ENCODE measurements at regions not wholly inside any gene's neighbourhood (a gene's known extent, or its start where the extent isn't known, plus 50 kb on each side); places are given as distances from the start of the nearest gene placed in this dataset.

DNA sequence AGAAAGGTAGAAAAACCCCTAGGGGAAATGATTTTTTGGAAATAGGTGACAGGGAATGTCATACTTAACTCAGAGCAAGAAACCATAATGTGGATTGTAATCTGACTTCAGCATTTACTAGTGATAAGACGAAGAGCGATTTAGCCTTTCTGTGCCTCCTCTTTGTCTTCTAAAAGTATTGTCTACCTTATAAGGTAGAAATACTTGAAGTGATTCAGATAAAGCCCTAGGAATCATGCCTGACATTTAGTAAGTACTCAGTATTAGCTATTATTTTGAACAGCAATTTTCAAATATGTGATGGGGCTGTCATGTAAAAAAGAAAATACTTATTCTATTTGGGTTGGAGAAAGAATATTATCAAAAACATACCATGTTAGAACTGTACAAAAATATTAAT lies 525.9 kb upstream of the EYS start:
- TF ChIP-seq TAF1 (IDR thresholded peaks at IDR 0.05; ENCODE audit: borderline replicate concordance, insufficient read depth, low read length) (no peak), POLR2AphosphoS5 (IDR thresholded peaks at IDR 0.05; ENCODE audit: low read depth, low read length) (no peak), FOXP2 (optimal IDR thresholded peaks at IDR 0.05; ENCODE audit: borderline replicate concordance, extremely low read depth, extremely low read length, insufficient read depth) (no peak), SIN3A (IDR thresholded peaks at IDR 0.05; ENCODE audit: borderline replicate concordance, insufficient read depth, low read length) (no peak)
- TF ChIP-seq, protein P1, sequence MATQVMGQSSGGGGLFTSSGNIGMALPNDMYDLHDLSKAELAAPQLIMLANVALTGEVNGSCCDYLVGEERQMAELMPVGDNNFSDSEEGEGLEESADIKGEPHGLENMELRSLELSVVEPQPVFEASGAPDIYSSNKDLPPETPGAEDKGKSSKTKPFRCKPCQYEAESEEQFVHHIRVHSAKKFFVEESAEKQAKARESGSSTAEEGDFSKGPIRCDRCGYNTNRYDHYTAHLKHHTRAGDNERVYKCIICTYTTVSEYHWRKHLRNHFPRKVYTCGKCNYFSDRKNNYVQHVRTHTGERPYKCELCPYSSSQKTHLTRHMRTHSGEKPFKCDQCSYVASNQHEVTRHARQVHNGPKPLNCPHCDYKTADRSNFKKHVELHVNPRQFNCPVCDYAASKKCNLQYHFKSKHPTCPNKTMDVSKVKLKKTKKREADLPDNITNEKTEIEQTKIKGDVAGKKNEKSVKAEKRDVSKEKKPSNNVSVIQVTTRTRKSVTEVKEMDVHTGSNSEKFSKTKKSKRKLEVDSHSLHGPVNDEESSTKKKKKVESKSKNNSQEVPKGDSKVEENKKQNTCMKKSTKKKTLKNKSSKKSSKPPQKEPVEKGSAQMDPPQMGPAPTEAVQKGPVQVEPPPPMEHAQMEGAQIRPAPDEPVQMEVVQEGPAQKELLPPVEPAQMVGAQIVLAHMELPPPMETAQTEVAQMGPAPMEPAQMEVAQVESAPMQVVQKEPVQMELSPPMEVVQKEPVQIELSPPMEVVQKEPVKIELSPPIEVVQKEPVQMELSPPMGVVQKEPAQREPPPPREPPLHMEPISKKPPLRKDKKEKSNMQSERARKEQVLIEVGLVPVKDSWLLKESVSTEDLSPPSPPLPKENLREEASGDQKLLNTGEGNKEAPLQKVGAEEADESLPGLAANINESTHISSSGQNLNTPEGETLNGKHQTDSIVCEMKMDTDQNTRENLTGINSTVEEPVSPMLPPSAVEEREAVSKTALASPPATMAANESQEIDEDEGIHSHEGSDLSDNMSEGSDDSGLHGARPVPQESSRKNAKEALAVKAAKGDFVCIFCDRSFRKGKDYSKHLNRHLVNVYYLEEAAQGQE (IDR thresholded peaks at IDR 0.05; ENCODE audit: insufficient read depth in 1 of 2, low read depth in 2 of 2, low read length in 2 of 2): no peak

DNA sequence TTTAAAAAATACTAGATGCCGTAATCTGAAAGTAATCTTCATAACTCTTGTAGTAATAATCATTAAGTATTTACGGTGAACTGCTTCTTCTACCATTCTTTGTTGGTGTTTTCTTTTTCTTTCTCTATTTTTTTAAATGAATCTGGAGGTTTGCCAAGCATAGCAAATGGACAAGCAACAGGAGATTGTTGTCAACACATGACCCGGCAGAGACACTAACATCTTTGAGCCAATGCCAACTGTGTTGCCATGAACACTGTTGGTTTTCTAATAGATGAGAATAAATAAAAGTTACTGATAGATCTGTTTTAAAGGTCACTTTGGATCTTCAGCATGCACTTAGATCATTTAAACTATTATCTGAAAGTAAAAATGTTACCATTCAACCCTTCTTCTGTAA lies 523.6 kb upstream of the EYS start:
- TF ChIP-seq SIN3A (IDR thresholded peaks at IDR 0.05; ENCODE audit: borderline replicate concordance, insufficient read depth, low read length) (no peak), FOXP2 (optimal IDR thresholded peaks at IDR 0.05; ENCODE audit: borderline replicate concordance, extremely low read depth, extremely low read length, insufficient read depth) (no peak), TAF1 (IDR thresholded peaks at IDR 0.05; ENCODE audit: borderline replicate concordance, insufficient read depth, low read length) (no peak), POLR2AphosphoS5 (IDR thresholded peaks at IDR 0.05; ENCODE audit: low read depth, low read length) (no peak)
- TF ChIP-seq, protein P1 (IDR thresholded peaks at IDR 0.05; ENCODE audit: insufficient read depth in 1 of 2, low read depth in 2 of 2, low read length in 2 of 2): no peak

DNA sequence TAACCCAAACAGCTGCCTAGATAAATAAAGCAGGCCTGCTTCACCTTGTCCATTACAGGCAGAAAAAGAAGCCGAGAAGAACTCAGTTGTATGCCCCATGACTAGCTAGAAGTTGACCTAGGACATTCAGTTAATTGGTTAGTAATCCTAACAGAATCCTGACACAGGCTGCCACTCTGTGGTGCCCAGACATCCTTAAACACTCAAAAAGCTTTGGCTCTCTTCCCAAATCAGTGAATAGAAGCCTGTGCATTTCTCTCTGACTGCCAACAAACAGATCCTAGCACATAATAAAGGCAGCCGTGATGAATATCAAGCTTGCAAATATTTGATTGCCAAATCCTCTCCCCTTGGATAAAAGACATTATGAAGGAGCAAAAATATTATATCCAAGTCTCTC lies 519.1 kb upstream of the EYS start:
- TF ChIP-seq POLR2AphosphoS5 (IDR thresholded peaks at IDR 0.05; ENCODE audit: low read depth, low read length) (no peak), FOXP2 (optimal IDR thresholded peaks at IDR 0.05; ENCODE audit: borderline replicate concordance, extremely low read depth, extremely low read length, insufficient read depth) (no peak), SIN3A (IDR thresholded peaks at IDR 0.05; ENCODE audit: borderline replicate concordance, insufficient read depth, low read length) (no peak), TAF1 (IDR thresholded peaks at IDR 0.05; ENCODE audit: borderline replicate concordance, insufficient read depth, low read length) (no peak)
- TF ChIP-seq, protein P1 (IDR thresholded peaks at IDR 0.05; ENCODE audit: insufficient read depth in 1 of 2, low read depth in 2 of 2, low read length in 2 of 2): no peak

DNA sequence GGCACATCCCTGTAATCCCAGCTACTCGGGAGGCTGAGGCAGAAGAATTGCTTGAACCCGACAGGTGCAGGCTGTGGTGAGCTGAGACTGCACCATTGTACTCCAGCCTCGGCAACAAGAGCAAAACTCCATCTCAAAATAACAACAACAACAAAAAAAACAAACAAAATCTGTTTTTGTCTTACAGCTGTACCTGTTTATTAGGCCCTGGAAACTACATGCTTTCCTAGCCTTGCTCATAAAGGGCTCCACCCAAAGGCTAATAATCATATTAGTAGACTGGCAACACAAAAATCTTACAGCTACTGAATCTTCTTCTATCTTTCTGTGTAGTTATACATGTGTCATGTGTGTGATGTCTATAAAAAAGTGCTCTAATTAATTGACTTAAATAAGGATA lies 503.9 kb upstream of the EYS start:
- TF ChIP-seq SIN3A (IDR thresholded peaks at IDR 0.05; ENCODE audit: borderline replicate concordance, insufficient read depth, low read length): no peak
- TF ChIP-seq, protein P1 (IDR thresholded peaks at IDR 0.05; ENCODE audit: insufficient read depth in 1 of 2, low read depth in 2 of 2, low read length in 2 of 2): no peak
- TF ChIP-seq FOXP2 (optimal IDR thresholded peaks at IDR 0.05; ENCODE audit: borderline replicate concordance, extremely low read depth, extremely low read length, insufficient read depth): no peak
- TF ChIP-seq POLR2AphosphoS5 (IDR thresholded peaks at IDR 0.05; ENCODE audit: low read depth, low read length): no peak
- TF ChIP-seq TAF1 (IDR thresholded peaks at IDR 0.05; ENCODE audit: borderline replicate concordance, insufficient read depth, low read length): no peak

DNA sequence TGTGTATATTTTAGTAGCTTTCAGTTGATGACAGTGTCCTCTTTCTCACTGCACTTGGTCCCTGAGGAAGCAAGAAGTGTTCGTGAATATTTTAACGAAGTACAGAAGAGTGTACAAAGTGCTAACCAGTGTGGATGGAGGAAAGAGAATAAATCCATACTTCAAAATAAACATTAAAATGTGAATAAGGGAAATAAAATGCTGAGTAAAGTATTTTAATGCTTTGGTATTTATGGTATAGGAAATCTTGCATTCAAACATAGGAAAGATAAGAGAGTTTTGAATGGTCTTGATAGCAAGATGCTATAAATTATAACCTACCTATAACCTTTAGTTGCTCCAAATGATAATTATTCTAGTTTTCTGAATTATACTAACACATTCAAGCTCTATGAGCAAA lies 493.4 kb upstream of the EYS start:
- no peak for TF ChIP-seq SIN3A (IDR thresholded peaks at IDR 0.05; ENCODE audit: borderline replicate concordance, insufficient read depth, low read length)
- TF ChIP-seq FOXP2 (optimal IDR thresholded peaks at IDR 0.05; ENCODE audit: borderline replicate concordance, extremely low read depth, extremely low read length, insufficient read depth): no peak
- no peak for TF ChIP-seq TAF1 (IDR thresholded peaks at IDR 0.05; ENCODE audit: borderline replicate concordance, insufficient read depth, low read length)
- TF ChIP-seq, protein P1 (IDR thresholded peaks at IDR 0.05; ENCODE audit: insufficient read depth in 1 of 2, low read depth in 2 of 2, low read length in 2 of 2): no peak
- no peak for TF ChIP-seq POLR2AphosphoS5 (IDR thresholded peaks at IDR 0.05; ENCODE audit: low read depth, low read length)
